SK-N-SH treated with all-trans-retinoic acid at 6 μM for 48 hours (cell line): ENCODE measurements at regions not wholly inside any gene's neighbourhood (a gene's known extent, or its start where the extent isn't known, plus 50 kb on each side); places are given as distances from the start of the nearest gene placed in this dataset.

Experiments
- BACH2 ChIP-seq: fragments of 250-450 bp; sonication (Bioruptor Pico); IDR thresholded peaks from 2 replicates; pipeline ENCODE4 v1.9.0; 2021; ENCODE audit warnings: mild to moderate bottlenecking, borderline replicate concordance
- CREB5 ChIP-seq: fragments of 250-450 bp; sonication (Bioruptor Pico); IDR thresholded peaks from 2 replicates; pipeline ENCODE4 v1.5.1; 2020; ENCODE audit warnings: low read depth, mild to moderate bottlenecking, moderate library complexity
- CSRNP3 ChIP-seq: fragments of 250-450 bp; sonication (Bioruptor Pico); IDR thresholded peaks from 2 replicates; pipeline ENCODE4 v1.5.1; 2021; ENCODE audit warnings: mild to moderate bottlenecking, moderate library complexity
- ISL1 ChIP-seq: fragments of 250-450 bp; sonication (Bioruptor Pico); IDR thresholded peaks from 2 replicates; pipeline ENCODE4 v2.1.2; 2022; ENCODE audit warnings: mild to moderate bottlenecking, moderate library complexity
- PATZ1 ChIP-seq: fragments of 250-450 bp; sonication (Bioruptor Pico); IDR thresholded peaks from 2 replicates; pipeline ENCODE4 v1.8.0; 2020; ENCODE audit warnings: mild to moderate bottlenecking, moderate library complexity, borderline replicate concordance
- ZNF565 ChIP-seq: fragments of 450-650 bp; formaldehyde crosslinking; conservative IDR thresholded peaks from 2 replicates; pipeline ENCODE4 v1.5.0; 2020; ENCODE audit warnings: low read depth, mild to moderate bottlenecking, moderate library complexity

GRCh38 chr3:182628531-182628930 is 164.8 kb upstream of the ATP11B start:
- TF ChIP-seq PATZ1 (CRISPR knock-in tag) (no peak), CREB5 (CRISPR knock-in tag) (no peak), ISL1 (CRISPR knock-in tag) (no peak), ZNF565 (CRISPR knock-in tag) (no peak), BACH2 (CRISPR knock-in tag) (no peak), CSRNP3 (no peak)
